ENCODE measurements at regions not wholly inside any gene's neighbourhood (a gene's known extent, or its start where the extent isn't known, plus 50 kb on each side); places are given as distances from the start of the nearest gene placed in this dataset.

GRCh38 chr10:113407218-113407617 is 145.6 kb upstream of the HABP2 start:
- TF ChIP-seq EP300 (IDR thresholded peaks at IDR 0.05), result no peak
- TF ChIP-seq, protein P1, sequence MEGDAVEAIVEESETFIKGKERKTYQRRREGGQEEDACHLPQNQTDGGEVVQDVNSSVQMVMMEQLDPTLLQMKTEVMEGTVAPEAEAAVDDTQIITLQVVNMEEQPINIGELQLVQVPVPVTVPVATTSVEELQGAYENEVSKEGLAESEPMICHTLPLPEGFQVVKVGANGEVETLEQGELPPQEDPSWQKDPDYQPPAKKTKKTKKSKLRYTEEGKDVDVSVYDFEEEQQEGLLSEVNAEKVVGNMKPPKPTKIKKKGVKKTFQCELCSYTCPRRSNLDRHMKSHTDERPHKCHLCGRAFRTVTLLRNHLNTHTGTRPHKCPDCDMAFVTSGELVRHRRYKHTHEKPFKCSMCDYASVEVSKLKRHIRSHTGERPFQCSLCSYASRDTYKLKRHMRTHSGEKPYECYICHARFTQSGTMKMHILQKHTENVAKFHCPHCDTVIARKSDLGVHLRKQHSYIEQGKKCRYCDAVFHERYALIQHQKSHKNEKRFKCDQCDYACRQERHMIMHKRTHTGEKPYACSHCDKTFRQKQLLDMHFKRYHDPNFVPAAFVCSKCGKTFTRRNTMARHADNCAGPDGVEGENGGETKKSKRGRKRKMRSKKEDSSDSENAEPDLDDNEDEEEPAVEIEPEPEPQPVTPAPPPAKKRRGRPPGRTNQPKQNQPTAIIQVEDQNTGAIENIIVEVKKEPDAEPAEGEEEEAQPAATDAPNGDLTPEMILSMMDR (IDR thresholded peaks at IDR 0.05), result no peak
- TF ChIP-seq POLR2AphosphoS5 (IDR thresholded peaks at IDR 0.05), result no peak
- TF ChIP-seq POLR2A (IDR thresholded peaks at IDR 0.05), result no peak

Measured in sigmoid colon (tissue), 4 donors.